ENCODE measurements at regions not wholly inside any gene's neighbourhood (a gene's known extent, or its start where the extent isn't known, plus 50 kb on each side); places are given as distances from the start of the nearest gene placed in this dataset.

DNA sequence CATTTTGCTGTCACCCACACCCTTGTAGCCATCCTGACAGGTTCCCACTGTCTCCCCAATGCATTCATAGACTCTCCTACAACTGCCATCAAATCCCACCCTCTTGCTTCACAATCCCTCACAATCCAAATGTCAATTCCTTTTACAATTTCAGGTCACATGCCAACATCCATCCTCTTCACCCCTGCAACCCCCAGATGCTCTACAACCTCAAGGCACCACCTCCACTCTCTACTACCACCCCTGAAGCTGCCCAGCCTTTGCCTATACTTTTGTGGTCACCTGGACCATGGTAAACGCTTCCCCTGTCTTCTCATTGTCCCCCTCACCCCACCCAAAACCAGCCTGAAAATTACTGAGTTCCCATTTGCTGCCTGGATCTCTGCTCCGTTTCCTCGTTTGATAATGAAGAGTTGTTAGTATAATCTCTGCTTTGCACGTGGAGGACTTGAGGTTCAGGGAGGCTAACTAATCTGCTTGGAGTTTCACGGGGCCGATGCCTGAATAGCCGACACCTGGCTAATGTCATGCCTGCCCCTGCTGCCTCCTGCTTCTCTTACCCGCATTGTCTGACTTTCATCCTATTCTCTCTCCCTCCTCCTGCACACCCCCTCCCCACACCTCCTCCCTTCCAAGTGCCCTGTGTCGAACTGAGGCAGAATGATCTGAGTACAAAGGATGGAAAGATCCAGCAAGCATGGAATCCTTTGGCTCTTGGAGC is 82.4 kb upstream of the TOX2 start:
- TF ChIP-seq, protein P1, sequence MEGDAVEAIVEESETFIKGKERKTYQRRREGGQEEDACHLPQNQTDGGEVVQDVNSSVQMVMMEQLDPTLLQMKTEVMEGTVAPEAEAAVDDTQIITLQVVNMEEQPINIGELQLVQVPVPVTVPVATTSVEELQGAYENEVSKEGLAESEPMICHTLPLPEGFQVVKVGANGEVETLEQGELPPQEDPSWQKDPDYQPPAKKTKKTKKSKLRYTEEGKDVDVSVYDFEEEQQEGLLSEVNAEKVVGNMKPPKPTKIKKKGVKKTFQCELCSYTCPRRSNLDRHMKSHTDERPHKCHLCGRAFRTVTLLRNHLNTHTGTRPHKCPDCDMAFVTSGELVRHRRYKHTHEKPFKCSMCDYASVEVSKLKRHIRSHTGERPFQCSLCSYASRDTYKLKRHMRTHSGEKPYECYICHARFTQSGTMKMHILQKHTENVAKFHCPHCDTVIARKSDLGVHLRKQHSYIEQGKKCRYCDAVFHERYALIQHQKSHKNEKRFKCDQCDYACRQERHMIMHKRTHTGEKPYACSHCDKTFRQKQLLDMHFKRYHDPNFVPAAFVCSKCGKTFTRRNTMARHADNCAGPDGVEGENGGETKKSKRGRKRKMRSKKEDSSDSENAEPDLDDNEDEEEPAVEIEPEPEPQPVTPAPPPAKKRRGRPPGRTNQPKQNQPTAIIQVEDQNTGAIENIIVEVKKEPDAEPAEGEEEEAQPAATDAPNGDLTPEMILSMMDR (IDR thresholded peaks at IDR 0.05): no peak
- TF ChIP-seq SIN3A (IDR thresholded peaks at IDR 0.05; ENCODE audit: borderline replicate concordance, insufficient read depth, low read depth, low read length): no peak
- TF ChIP-seq, protein P2, sequence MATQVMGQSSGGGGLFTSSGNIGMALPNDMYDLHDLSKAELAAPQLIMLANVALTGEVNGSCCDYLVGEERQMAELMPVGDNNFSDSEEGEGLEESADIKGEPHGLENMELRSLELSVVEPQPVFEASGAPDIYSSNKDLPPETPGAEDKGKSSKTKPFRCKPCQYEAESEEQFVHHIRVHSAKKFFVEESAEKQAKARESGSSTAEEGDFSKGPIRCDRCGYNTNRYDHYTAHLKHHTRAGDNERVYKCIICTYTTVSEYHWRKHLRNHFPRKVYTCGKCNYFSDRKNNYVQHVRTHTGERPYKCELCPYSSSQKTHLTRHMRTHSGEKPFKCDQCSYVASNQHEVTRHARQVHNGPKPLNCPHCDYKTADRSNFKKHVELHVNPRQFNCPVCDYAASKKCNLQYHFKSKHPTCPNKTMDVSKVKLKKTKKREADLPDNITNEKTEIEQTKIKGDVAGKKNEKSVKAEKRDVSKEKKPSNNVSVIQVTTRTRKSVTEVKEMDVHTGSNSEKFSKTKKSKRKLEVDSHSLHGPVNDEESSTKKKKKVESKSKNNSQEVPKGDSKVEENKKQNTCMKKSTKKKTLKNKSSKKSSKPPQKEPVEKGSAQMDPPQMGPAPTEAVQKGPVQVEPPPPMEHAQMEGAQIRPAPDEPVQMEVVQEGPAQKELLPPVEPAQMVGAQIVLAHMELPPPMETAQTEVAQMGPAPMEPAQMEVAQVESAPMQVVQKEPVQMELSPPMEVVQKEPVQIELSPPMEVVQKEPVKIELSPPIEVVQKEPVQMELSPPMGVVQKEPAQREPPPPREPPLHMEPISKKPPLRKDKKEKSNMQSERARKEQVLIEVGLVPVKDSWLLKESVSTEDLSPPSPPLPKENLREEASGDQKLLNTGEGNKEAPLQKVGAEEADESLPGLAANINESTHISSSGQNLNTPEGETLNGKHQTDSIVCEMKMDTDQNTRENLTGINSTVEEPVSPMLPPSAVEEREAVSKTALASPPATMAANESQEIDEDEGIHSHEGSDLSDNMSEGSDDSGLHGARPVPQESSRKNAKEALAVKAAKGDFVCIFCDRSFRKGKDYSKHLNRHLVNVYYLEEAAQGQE (IDR thresholded peaks at IDR 0.05; ENCODE audit: insufficient read depth in 1 of 2, low read depth in 2 of 2, low read length in 1 of 2): no peak
- TF ChIP-seq POLR2AphosphoS5 (IDR thresholded peaks at IDR 0.05; ENCODE audit: low read depth, low read length): no peak

All from Panc1 (cell line).